Loucy (cell line): ENCODE measurements at regions not wholly inside any gene's neighbourhood (a gene's known extent, or its start where the extent isn't known, plus 50 kb on each side); places are given as distances from the start of the nearest gene placed in this dataset.

Experiments used
- H2AFZ ChIP-seq: fragments of 200-600 bp; sonication (generic); 2 replicates; pipeline ENCODE4 v1.6.0; 2016; ENCODE audit warnings: antibody characterized with exemption, mild to moderate bottlenecking, low read length, moderate library complexity
- H3F3A ChIP-seq: fragments of 200-600 bp; 2 replicates; pipeline ENCODE4 v1.6.0; 2016; ENCODE audit warnings: antibody characterized with exemption, low read depth, mild to moderate bottlenecking
- H3K27me3 ChIP-seq: fragments of 200-600 bp; sonication (generic); 2 replicates; pipeline ENCODE4 v1.6.1; 2014; ENCODE audit warnings: low read length, mild to moderate bottlenecking; ENCODE audit not compliant: insufficient read depth, poor library complexity, severe bottlenecking
- H3K36me3 ChIP-seq: fragments of 200-600 bp; sonication (generic); 2 replicates; pipeline ENCODE4 v1.6.1; 2016; ENCODE audit warnings: low read length; ENCODE audit not compliant: insufficient read depth
- H3K4me1 ChIP-seq: fragments of 200-600 bp; sonication (generic); 2 replicates; pipeline ENCODE4 v1.5.1; 2014; ENCODE audit warnings: low read length, mild to moderate bottlenecking; ENCODE audit not compliant: insufficient read depth, poor library complexity, severe bottlenecking
- H3K4me2 ChIP-seq: fragments of 200-600 bp; sonication (generic); 2 replicates; pipeline ENCODE4 v1.6.0; 2014; ENCODE audit warnings: antibody characterized with exemption, low read length, low read depth, mild to moderate bottlenecking; ENCODE audit not compliant: poor library complexity, severe bottlenecking
- H3K4me3 ChIP-seq: fragments of 200-600 bp; sonication (generic); 2 replicates; pipeline ENCODE4 v1.5.1; 2014; ENCODE audit warnings: low read length, mild to moderate bottlenecking, mixed read lengths; ENCODE audit not compliant: poor library complexity, severe bottlenecking
- H3K79me2 ChIP-seq: fragments of 200-600 bp; sonication (generic); 2 replicates; pipeline ENCODE4 v1.6.1; 2014; ENCODE audit warnings: low read length; ENCODE audit not compliant: insufficient read depth
- H3K9ac ChIP-seq: fragments of 200-600 bp; sonication (generic); 2 replicates; pipeline ENCODE4 v1.6.0; 2014; ENCODE audit warnings: mild to moderate bottlenecking, low read depth, low read length, moderate library complexity; ENCODE audit not compliant: poor library complexity, severe bottlenecking
- H3K9me2 ChIP-seq: fragments of 200-600 bp; sonication (generic); replicated peaks from 2 replicates; pipeline ENCODE4 v1.6.1; 2016; ENCODE audit warnings: low read depth, low read length, mixed read lengths
- H3K9me3 ChIP-seq: fragments of 200-600 bp; sonication (generic); 2 replicates; pipeline ENCODE4 v1.6.1; 2014; ENCODE audit warnings: mild to moderate bottlenecking, antibody characterized with exemption, low read length, low read depth; ENCODE audit not compliant: insufficient read depth
- H4K20me1 ChIP-seq: fragments of 200-600 bp; sonication (generic); 2 replicates; pipeline ENCODE4 v1.6.0; 2014; ENCODE audit warnings: antibody characterized with exemption, low read length, mild to moderate bottlenecking; ENCODE audit not compliant: insufficient read depth, poor library complexity, severe bottlenecking
- CTCF ChIP-seq: fragments of 200-600 bp; sonication (generic); conservative IDR thresholded peaks from 2 replicates; pipeline ENCODE4 v1.5.1; 2014; ENCODE audit warnings: mild to moderate bottlenecking, antibody characterized with exemption, low read length
- EZH2phosphoT487 ChIP-seq: fragments of 200-600 bp; IDR thresholded peaks from 2 replicates; pipeline ENCODE4 v1.6.1; 2018; ENCODE audit warnings: antibody characterized with exemption, mild to moderate bottlenecking, moderate library complexity, borderline replicate concordance

DNA sequence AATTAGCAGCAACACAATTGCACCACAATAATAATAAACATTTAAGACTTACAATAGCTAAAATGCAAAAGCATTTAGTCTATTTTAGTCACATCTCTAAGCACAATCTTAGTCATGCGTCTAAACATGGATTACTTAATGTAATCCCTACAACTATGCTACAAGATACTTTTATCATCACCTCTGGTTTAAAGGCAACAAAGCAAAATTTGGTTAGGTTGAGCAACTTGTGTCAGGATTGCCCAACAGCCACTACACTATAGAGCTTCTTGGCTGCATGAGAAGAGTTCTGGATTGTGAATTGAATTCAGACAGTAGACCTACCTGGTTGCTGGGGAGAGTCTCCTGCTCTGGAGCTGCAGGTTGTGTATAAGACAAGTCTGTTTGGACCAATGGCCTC is 146.5 kb upstream of the PUDP start:
- H3K36me3 ChIP-seq: no peaks in the 10 kb centered on the region
- no peak overlapping the region for H2AFZ ChIP-seq
- H3K9ac ChIP-seq: no peak overlapping the region
- H4K20me1 ChIP-seq: no peaks in the 10 kb centered on the region
- H3K9me2 ChIP-seq: no peaks in the 10 kb centered on the region
- no peaks in the 10 kb centered on the region for H3F3A ChIP-seq
- no peak overlapping the region for H3K4me3 ChIP-seq
- no peak overlapping the region for H3K4me2 ChIP-seq
- no peak for TF ChIP-seq CTCF
- no peak for TF ChIP-seq EZH2phosphoT487
- no peaks in the 10 kb centered on the region for H3K79me2 ChIP-seq
- no peaks in the 10 kb centered on the region for H3K27me3 ChIP-seq
- H3K4me1 ChIP-seq: no peaks in the 10 kb centered on the region
- H3K9me3 ChIP-seq: no peaks in the 10 kb centered on the region

GRCh38 chrX:7286168-7286837 is 138.3 kb upstream of the PUDP start:
- Histone ChIP-seq H3K9ac (no peak overlapping the region), H3K36me3 (no peaks in the 10 kb centered on the region), H2AFZ (no peak overlapping the region), H3F3A (no peaks in the 10 kb centered on the region), H3K79me2 (no peaks in the 10 kb centered on the region), H3K4me1 (no peaks in the 10 kb centered on the region), H3K4me3 (no peak overlapping the region), H3K9me2 (no peaks in the 10 kb centered on the region), H4K20me1 (no peaks in the 10 kb centered on the region), H3K9me3 (no peaks in the 10 kb centered on the region), H3K4me2 (no peak overlapping the region), H3K27me3 (no peaks in the 10 kb centered on the region)
- TF ChIP-seq EZH2phosphoT487 (no peak), CTCF (no peak)

DNA sequence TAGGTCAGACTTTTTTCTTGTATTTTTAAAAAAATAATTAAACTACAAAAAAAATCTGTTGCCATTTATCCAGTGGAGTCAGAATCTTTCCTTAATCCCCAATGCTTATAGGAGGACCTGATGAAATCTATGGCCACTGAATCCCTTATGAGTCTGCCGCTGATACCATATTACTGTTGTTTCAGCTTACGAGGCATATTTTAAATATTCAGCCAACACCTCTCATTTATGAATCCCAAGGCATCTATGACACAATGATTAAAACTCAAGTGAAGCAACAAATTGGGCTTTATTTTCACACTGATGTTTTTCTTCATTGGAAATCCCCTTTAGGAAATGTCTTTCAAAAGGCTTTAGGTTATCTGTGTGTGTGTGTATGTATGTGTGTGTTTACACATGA is 137.8 kb upstream of the PUDP start:
- Histone ChIP-seq H3F3A (no peaks in the 10 kb centered on the region), H2AFZ (no peak overlapping the region), H3K4me3 (no peak overlapping the region), H3K79me2 (no peaks in the 10 kb centered on the region), H3K9me3 (no peaks in the 10 kb centered on the region), H4K20me1 (no peaks in the 10 kb centered on the region), H3K9ac (no peak overlapping the region), H3K36me3 (no peaks in the 10 kb centered on the region), H3K4me1 (no peaks in the 10 kb centered on the region), H3K9me2 (no peaks in the 10 kb centered on the region), H3K4me2 (no peak overlapping the region), H3K27me3 (no peaks in the 10 kb centered on the region)
- TF ChIP-seq EZH2phosphoT487 (no peak), CTCF (no peak)
